ENCODE measurements at regions not wholly inside any gene's neighbourhood (a gene's known extent, or its start where the extent isn't known, plus 50 kb on each side); places are given as distances from the start of the nearest gene placed in this dataset.

GRCh38 chr16:52770828-52771227 is 223.9 kb upstream of the TOX3 start:
- H3K36me3 Mint-ChIP-seq (ENCODE audit: low read depth), result no peaks in the 10 kb centered on the region
- DNase-seq, result no peak
- H3K27ac Mint-ChIP-seq, result no peak overlapping the region
- Histone ChIP-seq H3K27me3 (ENCODE audit: control insufficient read depth, insufficient read depth, low read length, poor library complexity, severe bottlenecking) (no peaks in the 10 kb centered on the region), H3K4me3 (ENCODE audit: low read length) (no peak overlapping the region), H3K9ac (ENCODE audit: extremely low read depth, low read length, poor library complexity, severe bottlenecking) (no peak overlapping the region), H3K27ac (ENCODE audit: low read depth, low read length) (no peak overlapping the region), H3K4me1 (ENCODE audit: control insufficient read depth, insufficient read depth, low read length) (peaks cover 2% of the 10 kb centered on the region), H3K36me3 (ENCODE audit: control insufficient read depth, insufficient read depth, low read length) (no peaks in the 10 kb centered on the region), H3K9me3 (ENCODE audit: control insufficient read depth, low read length) (no peaks in the 10 kb centered on the region)
- H3K4me1 Mint-ChIP-seq, result peaks cover 7% of the 10 kb centered on the region
- H3K27me3 Mint-ChIP-seq (ENCODE audit: insufficient read depth), result peaks cover 42% of the 10 kb centered on the region
- H3K4me3 Mint-ChIP-seq, result no peak overlapping the region
- no peak for TF ChIP-seq CTCF (conservative IDR thresholded peaks at IDR 0.05)
- 91 to 92% methylated on average over 3 to 4 of the region's 4 CpGs for WGBS, 2 experiments (ENCODE audit: insufficient coverage in 1 of 2, insufficient read length in 1 of 2)
- H3K9me3 Mint-ChIP-seq, result no peaks in the 10 kb centered on the region

GRCh38 chr16:52758473-52758855 is 211.5 kb upstream of the TOX3 start:
- H3K27me3 Mint-ChIP-seq (ENCODE audit: insufficient read depth), result peaks cover 4% of the 10 kb centered on the region
- Histone ChIP-seq H3K27ac (ENCODE audit: low read depth, low read length) (no peak overlapping the region), H3K9me3 (ENCODE audit: control insufficient read depth, low read length) (no peaks in the 10 kb centered on the region), H3K36me3 (ENCODE audit: control insufficient read depth, insufficient read depth, low read length) (no peaks in the 10 kb centered on the region), H3K9ac (ENCODE audit: extremely low read depth, low read length, poor library complexity, severe bottlenecking) (no peak overlapping the region), H3K27me3 (ENCODE audit: control insufficient read depth, insufficient read depth, low read length, poor library complexity, severe bottlenecking) (peaks cover 13% of the 10 kb centered on the region), H3K4me3 (ENCODE audit: low read length) (no peak overlapping the region), H3K4me1 (ENCODE audit: control insufficient read depth, insufficient read depth, low read length) (no peaks in the 10 kb centered on the region)
- H3K4me3 Mint-ChIP-seq, result no peak overlapping the region
- WGBS, 2 experiments (ENCODE audit: insufficient coverage in 1 of 2, insufficient read length in 1 of 2), result 96 to 98% methylated on average over 4 to 5 of the region's 5 CpGs
- no peak for TF ChIP-seq CTCF (conservative IDR thresholded peaks at IDR 0.05)
- H3K4me1 Mint-ChIP-seq, result no peaks in the 10 kb centered on the region
- no peaks in the 10 kb centered on the region for H3K36me3 Mint-ChIP-seq (ENCODE audit: low read depth)
- no peak overlapping the region for H3K27ac Mint-ChIP-seq
- H3K9me3 Mint-ChIP-seq, result no peaks in the 10 kb centered on the region
- DNase-seq, result no peak

- H3K36me3 Mint-ChIP-seq (ENCODE audit: low read depth), result no peaks in the 10 kb centered on the region
- no peaks in the 10 kb centered on the region for H3K4me1 Mint-ChIP-seq
- no peaks in the 10 kb centered on the region for H3K4me1 ChIP-seq (ENCODE audit: control insufficient read depth, insufficient read depth, low read length)
- 90 to 95% methylated on average over 8 to 10 of the region's 10 CpGs for WGBS, 2 experiments (ENCODE audit: insufficient coverage in 1 of 2, insufficient read length in 1 of 2)
- no peaks in the 10 kb centered on the region for H3K9me3 Mint-ChIP-seq
- no peak for DNase-seq
- no peak for TF ChIP-seq CTCF (conservative IDR thresholded peaks at IDR 0.05)
- no peaks in the 10 kb centered on the region for H3K36me3 ChIP-seq (ENCODE audit: control insufficient read depth, insufficient read depth, low read length)
- H3K9me3 ChIP-seq (ENCODE audit: control insufficient read depth, low read length), result no peaks in the 10 kb centered on the region
- H3K27me3 ChIP-seq (ENCODE audit: control insufficient read depth, insufficient read depth, low read length, poor library complexity, severe bottlenecking), result peaks cover 13% of the 10 kb centered on the region
- H3K4me3 ChIP-seq (ENCODE audit: low read length), result no peak overlapping the region
- H3K4me3 Mint-ChIP-seq, result no peak overlapping the region
- no peak overlapping the region for H3K9ac ChIP-seq (ENCODE audit: extremely low read depth, low read length, poor library complexity, severe bottlenecking)
- H3K27ac Mint-ChIP-seq, result no peak overlapping the region
- peaks cover 4% of the 10 kb centered on the region for H3K27me3 Mint-ChIP-seq (ENCODE audit: insufficient read depth)
- no peak overlapping the region for H3K27ac ChIP-seq (ENCODE audit: low read depth, low read length)
These were observed 211.0 kb upstream of the TOX3 start for GRCh38 chr16:52757746-52758472.

Data from endodermal cell (in vitro differentiated cells).